HepG2 (cell line): ENCODE measurements at regions not wholly inside any gene's neighbourhood (a gene's known extent, or its start where the extent isn't known, plus 50 kb on each side); places are given as distances from the start of the nearest gene placed in this dataset.

Source experiments
- ATAC-seq: fragments of 200-7000 bp; cut with Tn5 transposase; 3 replicates; pipeline ENCODE4 v1.9.1; 2020; ENCODE audit warnings: mild to moderate bottlenecking, moderate library complexity
- BruUV-seq: library from RNA; stranded (reverse); fragments of 400-500 nt; replicated peaks from 2 replicates; lab custom pipeline; 2021; lab: Mats Ljungman, UMichigan
- CTCF ChIA-PET: fragments of 300-600 bp; formaldehyde crosslinking; extraction: SDS; loops from one replicate; lab custom pipeline; 2021; ENCODE audit warnings: low total read pairs, inconsistent platforms, low intra/inter-chr PET ratio; lab: Yijun Ruan, JAX
- POLR2A ChIA-PET: fragments of 350-600 bp; sonication (Branson Sonifier 250); formaldehyde crosslinking; loops from one replicate; lab custom pipeline; 2020; ENCODE audit warnings: antibody characterized with exemption, inconsistent platforms; lab: Yijun Ruan, JAX
- DNase-seq: peaks from one replicate; pipeline ENCODE4 v3.0.0-alpha.2; 2015; ENCODE audit warnings: low spot score
- FAIRE-seq: peaks from 3 replicates; lab custom pipeline; 2011; peaks lifted over from hg19 to GRCh38; lab: Jason Lieb, UNC
- H2AFZ ChIP-seq: one replicate; pipeline ENCODE4 v1.6.1; 2011; ENCODE audit warnings: low read length, inconsistent platforms
- H3K27ac ChIP-seq: fragments of 300-600 bp; 3 replicates; pipeline ENCODE4 v1.8.0; 2011; ENCODE audit warnings: mixed run types, mild to moderate bottlenecking, mixed read lengths, low read length, inconsistent platforms; ENCODE audit not compliant: insufficient read depth; ENCODE audit errors: extremely low read length
- H3K27me3 ChIP-seq, 2 experiments: fragments of 200-600 bp in 1 of 2; 2 replicates in 1 of 2; 3 replicates in 1 of 2; pipeline versions ENCODE4 v1.6.0 to v1.8.0; 2011; ENCODE audit warnings: low read length in 2 of 2, mild to moderate bottlenecking in 2 of 2, moderate library complexity in 2 of 2, inconsistent platforms in 1 of 2; ENCODE audit not compliant: insufficient read depth in 2 of 2, control insufficient read depth in 1 of 2
- H3K36me3 ChIP-seq, 2 experiments: fragments of 200-600 bp in 1 of 2; replicated peaks in 1 of 2; 2 replicates in 1 of 2; 3 replicates in 1 of 2; pipeline versions ENCODE4 v1.5.1 to v1.8.0; 2011; ENCODE audit warnings: low read length in 2 of 2, inconsistent platforms in 1 of 2; ENCODE audit not compliant: insufficient read depth in 2 of 2, control insufficient read depth in 1 of 2
- H3K4me1 ChIP-seq: 2 replicates; pipeline ENCODE4 v1.5.1; 2012; ENCODE audit warnings: low read length, inconsistent platforms; ENCODE audit not compliant: insufficient read depth
- H3K4me2 ChIP-seq: 2 replicates; pipeline ENCODE4 v1.6.0; 2011; ENCODE audit warnings: low read depth, low read length, inconsistent platforms
- H3K4me3 ChIP-seq, 3 experiments: fragments of 200-600 bp in 1 of 3; sonication (generic), shearing (Covaris generic) in 1 of 3; replicated peaks in 1 of 3; 2 replicates each; pipeline ENCODE4 v1.5.1; 2011 to 2016; ENCODE audit warnings: low read length in 3 of 3, inconsistent platforms in 2 of 3, low read depth in 2 of 3, mild to moderate bottlenecking in 2 of 3, control low read depth in 1 of 3, mixed read lengths in 1 of 3; ENCODE audit not compliant: insufficient read depth in 1 of 3
- H3K79me2 ChIP-seq: one replicate; pipeline ENCODE4 v1.6.1; 2011; ENCODE audit warnings: low read length, inconsistent platforms; ENCODE audit not compliant: insufficient read depth
- H3K9ac ChIP-seq: 2 replicates; pipeline ENCODE4 v1.6.0; 2011; ENCODE audit warnings: mild to moderate bottlenecking, low read depth, low read length, inconsistent platforms; ENCODE audit not compliant: insufficient read depth
- H3K9me3 ChIP-seq: 2 replicates; pipeline ENCODE4 v1.5.1; 2012; ENCODE audit warnings: mild to moderate bottlenecking, low read length
- H4K20me1 ChIP-seq: 2 replicates; pipeline ENCODE4 v1.6.0; 2011; ENCODE audit warnings: inconsistent platforms, mild to moderate bottlenecking, low read length, moderate library complexity; ENCODE audit not compliant: insufficient read depth
- BCLAF1 ChIP-seq: fragments of 450-650 bp; IDR thresholded peaks from 2 replicates; pipeline ENCODE4 v1.6.1; 2017; ENCODE audit warnings: mild to moderate bottlenecking
- CC2D1A ChIP-seq: sonication (generic); formaldehyde crosslinking; IDR thresholded peaks from 2 replicates; pipeline ENCODE4 v1.8.1; 2023; ENCODE audit warnings: mild to moderate bottlenecking, missing genetic modification reagents
- FOXC1 ChIP-seq: sonication (generic); formaldehyde crosslinking; IDR thresholded peaks from 2 replicates; pipeline ENCODE4 v1.8.0; 2022; ENCODE audit warnings: mild to moderate bottlenecking, missing genetic modification reagents, borderline replicate concordance
- MIXL1 ChIP-seq: IDR thresholded peaks from 2 replicates; pipeline ENCODE4 v1.6.1; 2016
- NFE2L2 ChIP-seq: fragments of 150-350 bp; IDR thresholded peaks from 2 replicates; pipeline ENCODE4 v1.6.1; 2014; ENCODE audit warnings: low read length
- SKI ChIP-seq: fragments of 450-650 bp; IDR thresholded peaks from one replicate; pipeline ENCODE4 v1.6.1; 2018; ENCODE audit warnings: mild to moderate bottlenecking; ENCODE audit not compliant: partially characterized antibody
- SOX5 ChIP-seq: IDR thresholded peaks from 2 replicates; pipeline ENCODE4 v1.6.1; 2016; ENCODE audit warnings: borderline replicate concordance
- ZBTB33 ChIP-seq: sonication (generic); formaldehyde crosslinking; IDR thresholded peaks from 2 replicates; pipeline ENCODE4 v1.4.0; 2020; ENCODE audit warnings: missing genetic modification reagents
- ZFP82 ChIP-seq: sonication (generic); formaldehyde crosslinking; IDR thresholded peaks from 2 replicates; pipeline ENCODE4 v1.5.1; 2020; ENCODE audit warnings: mild to moderate bottlenecking, missing genetic modification reagents, borderline replicate concordance
- ZNF451 ChIP-seq: sonication (generic); formaldehyde crosslinking; IDR thresholded peaks from 2 replicates; pipeline ENCODE4 v1.5.0; 2020; ENCODE audit warnings: mild to moderate bottlenecking, missing genetic modification reagents
- ZNF460 ChIP-seq: sonication (generic); formaldehyde crosslinking; IDR thresholded peaks from 2 replicates; pipeline ENCODE4 v1.5.1; 2020; ENCODE audit warnings: missing genetic modification reagents, mild to moderate bottlenecking, borderline replicate concordance
- ZNF530 ChIP-seq: sonication (generic); formaldehyde crosslinking; IDR thresholded peaks from 2 replicates; pipeline ENCODE4 v1.5.0; 2020; ENCODE audit warnings: low read depth, mild to moderate bottlenecking, missing genetic modification reagents
- ZNF614 ChIP-seq: IDR thresholded peaks from 2 replicates; pipeline ENCODE4 v1.6.1; 2018; ENCODE audit warnings: missing biosample characterization, missing genetic modification reagents, inconsistent platforms, borderline replicate concordance
- WGBS: methylation state at CpG from one replicate; pipeline ENCODE4 v1.1.6; 2017; ENCODE audit warnings: low lambda C conversion rate; 5-methylcytosine and 5-hydroxymethylcytosine counted together
- in situ Hi-C: cut with HindIII; loops from 2 replicates; pipeline ENCODE4 v1.10.0; 2017; ENCODE audit warnings: low pct_unique_long_range_greater_than_20kb; ENCODE audit not compliant: extremely low pct_ligation_motif_present
- intact Hi-C: fragments of 100-400 bp; cut with micrococcal nuclease; formaldehyde crosslinking; loops from one replicate; pipeline ENCODE4 v1.10.0; 2022; ENCODE audit not compliant: unreplicated experiment
- TF ChIP-seq, protein P1 (sequence below): sonication (generic); formaldehyde crosslinking; conservative IDR thresholded peaks from 2 replicates; pipeline ENCODE4 v1.4.0; 2020; ENCODE audit warnings: missing genetic modification reagents
- TF ChIP-seq, protein P2 (sequence below): sonication (generic); formaldehyde crosslinking; conservative IDR thresholded peaks from 2 replicates; pipeline ENCODE4 v1.4.0; 2020; ENCODE audit warnings: missing genetic modification reagents

GRCh38 chr6:92275150-92275549 lies 1144.2 kb downstream of the EPHA7 start:
- no TSS peak for BruUV-seq
- intact Hi-C loops, result no loop called here
- 25% methylated on average over 5 of the region's 5 CpGs for WGBS

More at GRCh38 chr6:92275150-92275549, 1144.2 kb downstream of the EPHA7 start:
- no peaks in the 10 kb centered on the region for H4K20me1 ChIP-seq
- no peak for ATAC-seq
- H3K4me1 ChIP-seq, result no peaks in the 10 kb centered on the region
- TF ChIP-seq ZNF451, result no peak
- no peak for TF ChIP-seq ZNF530 (CRISPR knock-in tag)
- TF ChIP-seq, protein P1, sequence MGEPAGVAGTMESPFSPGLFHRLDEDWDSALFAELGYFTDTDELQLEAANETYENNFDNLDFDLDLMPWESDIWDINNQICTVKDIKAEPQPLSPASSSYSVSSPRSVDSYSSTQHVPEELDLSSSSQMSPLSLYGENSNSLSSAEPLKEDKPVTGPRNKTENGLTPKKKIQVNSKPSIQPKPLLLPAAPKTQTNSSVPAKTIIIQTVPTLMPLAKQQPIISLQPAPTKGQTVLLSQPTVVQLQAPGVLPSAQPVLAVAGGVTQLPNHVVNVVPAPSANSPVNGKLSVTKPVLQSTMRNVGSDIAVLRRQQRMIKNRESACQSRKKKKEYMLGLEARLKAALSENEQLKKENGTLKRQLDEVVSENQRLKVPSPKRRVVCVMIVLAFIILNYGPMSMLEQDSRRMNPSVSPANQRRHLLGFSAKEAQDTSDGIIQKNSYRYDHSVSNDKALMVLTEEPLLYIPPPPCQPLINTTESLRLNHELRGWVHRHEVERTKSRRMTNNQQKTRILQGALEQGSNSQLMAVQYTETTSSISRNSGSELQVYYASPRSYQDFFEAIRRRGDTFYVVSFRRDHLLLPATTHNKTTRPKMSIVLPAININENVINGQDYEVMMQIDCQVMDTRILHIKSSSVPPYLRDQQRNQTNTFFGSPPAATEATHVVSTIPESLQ (CRISPR knock-in tag), result no peak
- TF ChIP-seq ZBTB33, result no peak
- no peak for TF ChIP-seq MIXL1 (CRISPR knock-in tag)
- TF ChIP-seq SKI, result no peak
- no peak for TF ChIP-seq BCLAF1
- no peak for TF ChIP-seq NFE2L2
- TF ChIP-seq CC2D1A (CRISPR knock-in tag), result no peak
- no peak for TF ChIP-seq SOX5 (CRISPR knock-in tag)
- TF ChIP-seq FOXC1 (CRISPR knock-in tag), result no peak
- TF ChIP-seq ZFP82 (CRISPR knock-in tag), result no peak
- no peak for TF ChIP-seq ZNF614
- no peak for TF ChIP-seq ZNF460
- TF ChIP-seq, protein P2, sequence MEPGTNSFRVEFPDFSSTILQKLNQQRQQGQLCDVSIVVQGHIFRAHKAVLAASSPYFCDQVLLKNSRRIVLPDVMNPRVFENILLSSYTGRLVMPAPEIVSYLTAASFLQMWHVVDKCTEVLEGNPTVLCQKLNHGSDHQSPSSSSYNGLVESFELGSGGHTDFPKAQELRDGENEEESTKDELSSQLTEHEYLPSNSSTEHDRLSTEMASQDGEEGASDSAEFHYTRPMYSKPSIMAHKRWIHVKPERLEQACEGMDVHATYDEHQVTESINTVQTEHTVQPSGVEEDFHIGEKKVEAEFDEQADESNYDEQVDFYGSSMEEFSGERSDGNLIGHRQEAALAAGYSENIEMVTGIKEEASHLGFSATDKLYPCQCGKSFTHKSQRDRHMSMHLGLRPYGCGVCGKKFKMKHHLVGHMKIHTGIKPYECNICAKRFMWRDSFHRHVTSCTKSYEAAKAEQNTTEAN (CRISPR knock-in tag), result no peak
- TF ChIP-seq, all 625 proteins: peak for 0
- in situ Hi-C loops, result no loop called here
- H3K9me3 ChIP-seq, result no peaks in the 10 kb centered on the region
- H3K9ac ChIP-seq, result no peak overlapping the region
- FAIRE-seq (no peak), DNase-seq (no peak)
- H2AFZ ChIP-seq, result no peak overlapping the region
- no peak overlapping the region for H3K27ac ChIP-seq
- no peaks in the 10 kb centered on the region for H3K27me3 ChIP-seq
- no peaks in the 10 kb centered on the region for H3K36me3 ChIP-seq
- H3K79me2 ChIP-seq, result no peaks in the 10 kb centered on the region
- POLR2A ChIA-PET, result no interaction called here
- no peak overlapping the region for H3K4me3 ChIP-seq
- CTCF ChIA-PET, result no interaction called here
- H3K4me2 ChIP-seq, result no peak overlapping the region
